Mucosa of descending colon (tissue), 3 donors: ENCODE measurements at regions not wholly inside any gene's neighbourhood (a gene's known extent, or its start where the extent isn't known, plus 50 kb on each side); places are given as distances from the start of the nearest gene placed in this dataset.

Experiments used
- ATAC-seq: fragments of 200-7000 bp; cut with Tn5 transposase; one replicate; pipeline ENCODE4 v1.9.1; 2020; ENCODE audit warnings: mild to moderate bottlenecking, moderate library complexity
- DNase-seq, 3 donors: peaks; one replicate each; pipeline ENCODE4 v3.0.0-alpha.2; 2020
- H3K36me3 ChIP-seq: fragments of 200-600 bp; one replicate; pipeline ENCODE4 v1.8.0; 2021; ENCODE audit warnings: low read depth, mild to moderate bottlenecking
- H3K4me1 ChIP-seq: fragments of 200-600 bp; one replicate; pipeline ENCODE4 v1.8.0; 2021; ENCODE audit warnings: low read depth, mild to moderate bottlenecking
- H3K4me3 ChIP-seq: fragments of 200-600 bp; one replicate; pipeline ENCODE4 v1.8.0; 2021; ENCODE audit warnings: mild to moderate bottlenecking
- H3K9me3 ChIP-seq: fragments of 200-600 bp; one replicate; pipeline ENCODE4 v1.8.0; 2021; ENCODE audit warnings: mild to moderate bottlenecking
- intact Hi-C, 2 donors: fragments of 100-400 bp; cut with DNase I in 1 of 2; cut with micrococcal nuclease in 1 of 2; formaldehyde crosslinking; loops; one replicate each; pipeline versions ENCODE4 v1.11.0 to v1.11.1; 2022; cut with DNase I, micrococcal nuclease
- TF ChIP-seq, protein P1 (sequence below): fragments of 200-600 bp; IDR thresholded peaks from one replicate; pipeline ENCODE4 v1.8.0; 2022; ENCODE audit warnings: antibody characterized with exemption, mild to moderate bottlenecking
- donor health status: DM: no; HTN: no; CAD: no; lungs with moderate emphysema.
- donor health status: DM: no; HTN: no; CAD: no.
- donor health status: DM: no; HTN: yes; CAD: no.

- H3K9me3 ChIP-seq = no peaks in the 10 kb centered on the region
- H3K4me1 ChIP-seq = no peaks in the 10 kb centered on the region
- intact Hi-C loops = no loop called here
- no peaks in the 10 kb centered on the region for H3K36me3 ChIP-seq
- no peak for ATAC-seq
- H3K4me3 ChIP-seq = no peak overlapping the region
- no peak for DNase-seq
- TF ChIP-seq, protein P1, sequence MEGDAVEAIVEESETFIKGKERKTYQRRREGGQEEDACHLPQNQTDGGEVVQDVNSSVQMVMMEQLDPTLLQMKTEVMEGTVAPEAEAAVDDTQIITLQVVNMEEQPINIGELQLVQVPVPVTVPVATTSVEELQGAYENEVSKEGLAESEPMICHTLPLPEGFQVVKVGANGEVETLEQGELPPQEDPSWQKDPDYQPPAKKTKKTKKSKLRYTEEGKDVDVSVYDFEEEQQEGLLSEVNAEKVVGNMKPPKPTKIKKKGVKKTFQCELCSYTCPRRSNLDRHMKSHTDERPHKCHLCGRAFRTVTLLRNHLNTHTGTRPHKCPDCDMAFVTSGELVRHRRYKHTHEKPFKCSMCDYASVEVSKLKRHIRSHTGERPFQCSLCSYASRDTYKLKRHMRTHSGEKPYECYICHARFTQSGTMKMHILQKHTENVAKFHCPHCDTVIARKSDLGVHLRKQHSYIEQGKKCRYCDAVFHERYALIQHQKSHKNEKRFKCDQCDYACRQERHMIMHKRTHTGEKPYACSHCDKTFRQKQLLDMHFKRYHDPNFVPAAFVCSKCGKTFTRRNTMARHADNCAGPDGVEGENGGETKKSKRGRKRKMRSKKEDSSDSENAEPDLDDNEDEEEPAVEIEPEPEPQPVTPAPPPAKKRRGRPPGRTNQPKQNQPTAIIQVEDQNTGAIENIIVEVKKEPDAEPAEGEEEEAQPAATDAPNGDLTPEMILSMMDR = no peak
Measured at GRCh38 chr5:109938453-109938852, 248.7 kb downstream of the MAN2A1 start.

DNA sequence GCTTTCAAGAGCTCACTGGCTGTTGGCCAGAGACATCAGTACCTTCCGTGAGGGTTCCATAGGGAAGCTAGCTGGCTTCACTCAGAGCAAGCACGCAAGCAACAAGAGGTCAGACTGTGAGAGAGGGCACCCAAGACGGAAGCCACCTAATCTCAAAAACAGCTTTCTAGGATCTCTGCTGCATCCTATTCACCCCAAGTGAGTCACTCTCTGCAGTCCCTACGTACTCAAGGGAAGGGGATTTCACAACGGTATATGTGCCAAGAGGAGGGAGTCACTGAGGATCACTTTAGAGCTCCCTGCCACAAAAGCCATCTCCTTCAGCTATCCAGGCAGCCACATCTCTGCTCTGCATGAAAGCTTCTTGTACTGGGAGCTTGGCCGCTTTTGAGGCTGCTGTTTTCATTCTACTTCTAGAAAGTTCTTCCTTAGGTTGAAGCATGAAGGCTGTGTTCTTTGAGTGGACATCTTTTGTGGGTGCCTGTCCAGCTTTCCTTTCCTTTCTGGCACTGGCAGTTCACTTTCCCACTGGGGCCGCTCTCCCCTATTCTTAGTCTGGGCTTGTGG lies 249.5 kb downstream of the MAN2A1 start:
- DNase-seq (no peak), ATAC-seq (no peak)
- no peaks in the 10 kb centered on the region for H3K4me1 ChIP-seq
- H3K9me3 ChIP-seq = no peaks in the 10 kb centered on the region
- H3K36me3 ChIP-seq = no peaks in the 10 kb centered on the region
- TF ChIP-seq, protein P1 = no peak
- intact Hi-C loops = no loop called here
- H3K4me3 ChIP-seq = no peak overlapping the region

DNA sequence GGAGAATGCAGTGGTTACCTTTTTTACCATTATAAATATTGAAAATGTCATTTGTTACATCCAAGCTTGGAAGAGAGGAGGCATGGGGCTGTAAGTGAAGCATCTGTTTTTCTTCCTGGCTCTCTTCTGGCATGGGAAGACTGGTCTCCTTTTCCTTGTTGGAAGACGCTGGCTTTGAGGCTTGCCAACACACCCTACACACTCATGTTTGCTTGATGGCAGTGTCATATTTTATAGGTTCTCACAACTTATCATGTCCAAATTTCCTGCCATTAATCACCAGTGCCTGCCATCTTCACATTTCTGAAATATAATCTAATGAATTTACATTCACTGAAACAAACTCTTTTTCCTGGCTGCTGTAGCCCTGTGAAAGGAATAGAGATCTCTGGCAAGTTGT lies 252.9 kb downstream of the MAN2A1 start:
- intact Hi-C loops = no loop called here

GRCh38 chr5:109943701-109944235 lies 254.0 kb downstream of the MAN2A1 start:
- H3K4me1 ChIP-seq = no peaks in the 10 kb centered on the region
- TF ChIP-seq, protein P1 = no peak
- intact Hi-C loops = no loop called here

More for the DNA sequence above, 252.9 kb downstream of the MAN2A1 start:
- Histone ChIP-seq H3K36me3 (no peaks in the 10 kb centered on the region), H3K4me1 (no peaks in the 10 kb centered on the region), H3K4me3 (no peak overlapping the region), H3K9me3 (no peaks in the 10 kb centered on the region)
- DNase-seq = no peak
- TF ChIP-seq, protein P1 = no peak
- ATAC-seq = no peak

GRCh38 chr5:109944461-109944860 lies 254.7 kb downstream of the MAN2A1 start:
- no peaks in the 10 kb centered on the region for H3K4me1 ChIP-seq
- DNase-seq (no peak), ATAC-seq (no peak)
- no peaks in the 10 kb centered on the region for H3K9me3 ChIP-seq
- TF ChIP-seq, protein P1 = no peak
- intact Hi-C loops = no loop called here
- H3K36me3 ChIP-seq = no peaks in the 10 kb centered on the region
- no peak overlapping the region for H3K4me3 ChIP-seq

More at GRCh38 chr5:109943701-109944235, 254.0 kb downstream of the MAN2A1 start:
- no peak overlapping the region for H3K4me3 ChIP-seq
- no peaks in the 10 kb centered on the region for H3K9me3 ChIP-seq
- H3K36me3 ChIP-seq = no peaks in the 10 kb centered on the region
- no peak for ATAC-seq
- DNase-seq = no peak
